PC-9 (cell line): ENCODE measurements at regions not wholly inside any gene's neighbourhood (a gene's known extent, or its start where the extent isn't known, plus 50 kb on each side); places are given as distances from the start of the nearest gene placed in this dataset.

ENCODE experiments used
- EZH2 ChIP-seq: fragments of 200-600 bp; sonication (generic); IDR thresholded peaks from 2 replicates; pipeline ENCODE4 v1.8.0; 2017; ENCODE audit warnings: antibody characterized with exemption, low read depth
- TF ChIP-seq, protein P1 (sequence below): fragments of 200-600 bp; sonication (generic); conservative IDR thresholded peaks from 2 replicates; pipeline ENCODE4 v1.6.1; 2017; ENCODE audit warnings: mixed run types, antibody characterized with exemption, mild to moderate bottlenecking, moderate library complexity

DNA sequence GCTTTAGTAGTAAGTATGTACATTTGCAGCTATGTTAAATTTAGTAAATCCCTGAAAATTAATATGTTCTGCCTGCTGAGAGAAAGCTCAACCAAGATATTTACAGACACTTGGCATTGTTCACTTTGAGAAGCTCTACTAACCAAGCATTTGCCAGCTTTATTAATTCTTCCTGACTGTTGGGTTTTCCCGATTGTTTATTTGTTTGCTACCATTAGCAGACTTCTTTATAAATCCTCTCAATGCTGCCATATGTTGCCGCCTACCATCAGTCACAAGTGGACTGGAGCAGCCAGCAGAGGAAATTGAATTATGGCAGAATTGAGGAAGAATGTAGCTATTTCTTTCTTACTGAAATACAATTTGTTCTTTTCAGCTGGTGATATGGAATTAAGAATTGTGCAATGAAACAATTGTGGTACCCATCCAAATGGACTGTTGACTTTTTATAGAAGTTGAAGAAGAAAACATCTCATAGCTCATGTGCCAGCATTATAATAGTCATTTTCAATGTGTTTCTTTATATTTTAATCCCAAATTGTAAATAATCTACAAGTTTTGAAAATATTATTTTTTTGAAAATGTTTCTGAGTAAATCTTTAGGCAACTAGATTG lies 588.7 kb upstream of the CDH6 start:
- TF ChIP-seq EZH2 = no peak
- TF ChIP-seq, protein P1, sequence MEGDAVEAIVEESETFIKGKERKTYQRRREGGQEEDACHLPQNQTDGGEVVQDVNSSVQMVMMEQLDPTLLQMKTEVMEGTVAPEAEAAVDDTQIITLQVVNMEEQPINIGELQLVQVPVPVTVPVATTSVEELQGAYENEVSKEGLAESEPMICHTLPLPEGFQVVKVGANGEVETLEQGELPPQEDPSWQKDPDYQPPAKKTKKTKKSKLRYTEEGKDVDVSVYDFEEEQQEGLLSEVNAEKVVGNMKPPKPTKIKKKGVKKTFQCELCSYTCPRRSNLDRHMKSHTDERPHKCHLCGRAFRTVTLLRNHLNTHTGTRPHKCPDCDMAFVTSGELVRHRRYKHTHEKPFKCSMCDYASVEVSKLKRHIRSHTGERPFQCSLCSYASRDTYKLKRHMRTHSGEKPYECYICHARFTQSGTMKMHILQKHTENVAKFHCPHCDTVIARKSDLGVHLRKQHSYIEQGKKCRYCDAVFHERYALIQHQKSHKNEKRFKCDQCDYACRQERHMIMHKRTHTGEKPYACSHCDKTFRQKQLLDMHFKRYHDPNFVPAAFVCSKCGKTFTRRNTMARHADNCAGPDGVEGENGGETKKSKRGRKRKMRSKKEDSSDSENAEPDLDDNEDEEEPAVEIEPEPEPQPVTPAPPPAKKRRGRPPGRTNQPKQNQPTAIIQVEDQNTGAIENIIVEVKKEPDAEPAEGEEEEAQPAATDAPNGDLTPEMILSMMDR = no peak
